K562 (cell line): ENCODE measurements at regions not wholly inside any gene's neighbourhood (a gene's known extent, or its start where the extent isn't known, plus 50 kb on each side); places are given as distances from the start of the nearest gene placed in this dataset.
A peak's percentile ranks its signal among the peaks of the same experiment; 100 is the strongest.

Source experiments
- ATAC-seq: fragments of 200-7000 bp; cut with Tn5 transposase; 3 replicates; pipeline ENCODE4 v1.9.1; 2020; ENCODE audit warnings: moderate library complexity
- BruUV-seq: library from RNA; stranded (reverse); fragments of 400-500 nt; replicated peaks from 2 replicates; lab custom pipeline; 2021; lab: Mats Ljungman, UMichigan
- CTCF ChIA-PET: fragments of 300-600 bp; formaldehyde crosslinking; extraction: SDS; loops from one replicate; lab custom pipeline; 2021; ENCODE audit warnings: low intra/inter-chr PET ratio; lab: Yijun Ruan, JAX
- POLR2A ChIA-PET: fragments of 300-600, 350-650 bp; sonication (Branson Sonifier 250); formaldehyde crosslinking; extraction: SDS; loops from one replicate; lab custom pipeline; 2021; ENCODE audit warnings: antibody characterized with exemption, inconsistent platforms; lab: Yijun Ruan, JAX
- DNase-seq, 4 experiments: peaks; one replicate each; pipeline versions ENCODE4 v3.0.0 to v3.0.0-alpha.2; 2011 to 2018; ENCODE audit warnings: low spot score in 3 of 4, mixed read lengths in 3 of 4; ENCODE audit errors: extremely low read depth in 1 of 4
- FAIRE-seq: peaks from 2 replicates; lab custom pipeline; 2011; peaks lifted over from hg19 to GRCh38; lab: Jason Lieb, UNC
- H2AFZ ChIP-seq: 2 replicates; pipeline ENCODE4 v1.6.0; 2011; ENCODE audit warnings: low read depth, low read length, control low read depth, inconsistent platforms
- H3K27ac ChIP-seq: fragments of 200-600 bp; 3 replicates; pipeline ENCODE4 v1.8.0; 2011; ENCODE audit warnings: low read depth, mild to moderate bottlenecking, control low read depth, inconsistent platforms, low read length, moderate library complexity, mixed read lengths; ENCODE audit errors: extremely low read depth
- H3K27me3 ChIP-seq, 2 experiments: fragments of 300-600 bp in 1 of 2; 2 replicates in 1 of 2; 3 replicates in 1 of 2; pipeline versions ENCODE4 v1.6.0 to v1.8.0; 2011; ENCODE audit warnings: inconsistent platforms in 2 of 2, low read length in 2 of 2, mild to moderate bottlenecking in 1 of 2, mixed read lengths in 1 of 2, moderate library complexity in 1 of 2; ENCODE audit not compliant: control insufficient read depth in 2 of 2, insufficient read depth in 2 of 2
- H3K36me3 ChIP-seq: fragments of 300-600 bp; 3 replicates; pipeline ENCODE4 v1.8.0; 2011; ENCODE audit warnings: mild to moderate bottlenecking, low read length, inconsistent platforms; ENCODE audit not compliant: control insufficient read depth, insufficient read depth
- H3K4me1 ChIP-seq, 2 experiments: fragments of 200-600 bp in 1 of 2; replicated peaks in 1 of 2; 2 replicates in 1 of 2; 3 replicates in 1 of 2; pipeline versions ENCODE4 v1.5.1 to v1.8.0; 2011; ENCODE audit warnings: inconsistent platforms in 2 of 2, low read length in 2 of 2, mild to moderate bottlenecking in 1 of 2, mixed read lengths in 1 of 2, moderate library complexity in 1 of 2; ENCODE audit not compliant: control insufficient read depth in 2 of 2, insufficient read depth in 2 of 2
- H3K4me2 ChIP-seq: 2 replicates; pipeline ENCODE4 v1.6.1; 2011; ENCODE audit warnings: low read length, control low read depth, inconsistent platforms, mixed read lengths; ENCODE audit not compliant: insufficient read depth
- H3K4me3 ChIP-seq: fragments of 200-600 bp; sonication (generic), shearing (Covaris generic); 2 replicates; pipeline ENCODE4 v1.5.1; 2016; ENCODE audit warnings: control low read depth, inconsistent platforms
- H3K79me2 ChIP-seq: fragments of 200-600 bp; 3 replicates; pipeline ENCODE4 v1.8.0; 2011; ENCODE audit warnings: low read length, inconsistent platforms; ENCODE audit not compliant: control insufficient read depth, insufficient read depth
- H3K9ac ChIP-seq, 2 experiments: 2 replicates each; pipeline versions ENCODE4 v1.6.0 to v1.6.1; 2011; ENCODE audit warnings: low read depth in 2 of 2, low read length in 2 of 2, control low read depth in 1 of 2, inconsistent platforms in 1 of 2, mild to moderate bottlenecking in 1 of 2, mixed read lengths in 1 of 2; ENCODE audit not compliant: insufficient read depth in 1 of 2
- H3K9me1 ChIP-seq: one replicate; pipeline ENCODE4 v1.6.0; 2011; ENCODE audit warnings: inconsistent platforms, mild to moderate bottlenecking, low read length, moderate library complexity; ENCODE audit not compliant: control insufficient read depth, insufficient read depth
- H3K9me3 ChIP-seq: replicated peaks from 2 replicates; pipeline ENCODE4 v1.5.1; 2011; ENCODE audit warnings: low read depth, low read length, inconsistent platforms; ENCODE audit not compliant: control insufficient read depth, insufficient read depth
- H4K20me1 ChIP-seq: replicated peaks from 2 replicates; pipeline ENCODE4 v1.6.1; 2011; ENCODE audit warnings: low read length, inconsistent platforms, mixed read lengths; ENCODE audit not compliant: control insufficient read depth, insufficient read depth
- CHCHD3 ChIP-seq: fragments of 250-450 bp; sonication (Bioruptor Pico); IDR thresholded peaks from 2 replicates; pipeline ENCODE4 v2.1.2; 2022; ENCODE audit warnings: mild to moderate bottlenecking
- DNMT1 ChIP-seq: fragments of 450-650 bp; IDR thresholded peaks from 2 replicates; pipeline ENCODE4 v1.6.1; 2016; ENCODE audit warnings: antibody characterized with exemption, mild to moderate bottlenecking
- MCM3 ChIP-seq: fragments of 450-650 bp; IDR thresholded peaks from 2 replicates; pipeline ENCODE4 v1.6.1; 2016
- TCFL5 ChIP-seq: fragments of 250-450 bp; sonication (Bioruptor Pico); conservative IDR thresholded peaks from 2 replicates; pipeline ENCODE4 v1.6.1; 2021; ENCODE audit warnings: mild to moderate bottlenecking, moderate library complexity, matching md5 sums
- XRCC4 ChIP-seq: IDR thresholded peaks from one replicate; pipeline ENCODE4 v1.6.1; 2011; ENCODE audit not compliant: insufficient read depth, insufficient read length; ENCODE audit errors: extremely low read depth
- YBX1 ChIP-seq: fragments of 450-650 bp; IDR thresholded peaks from 2 replicates; pipeline ENCODE4 v1.7.1; 2016; ENCODE audit warnings: mild to moderate bottlenecking
- WGBS: fragments of 100-300 bp; shearing (Covaris generic); methylation state at CpG from one replicate; pipeline ENCODE4 v1.1.6; 2016; ENCODE audit warnings: low coverage, mixed read lengths; ENCODE audit not compliant: insufficient coverage; ENCODE audit errors: missing lambda C conversion rate; 5-methylcytosine and 5-hydroxymethylcytosine counted together
- in situ Hi-C: fragments of 300-500 bp; cut with MboI; formaldehyde crosslinking; loops from 4 replicates; pipeline ENCODE4 v1.15.0; 2018; ENCODE audit warnings: inconsistent platforms, mixed read lengths
- intact Hi-C: fragments of 100-400 bp; cut with micrococcal nuclease; formaldehyde crosslinking; loops from 2 replicates; pipeline ENCODE4 v1.14.2; 2022
- TF ChIP-seq, protein P1 (sequence below): IDR thresholded peaks from 2 replicates; pipeline ENCODE4 v1.6.1; 2012; ENCODE audit warnings: low read depth, low read length, improper control_type of control experiment, borderline replicate concordance
- TF ChIP-seq, protein P2 (sequence below), 3 experiments: fragments of 200-800 bp in 1 of 3; fragments of 250-450 bp in 1 of 3; fragments of 450-650 bp in 1 of 3; sonication (Bioruptor Pico) in 1 of 3; sonication (Bioruptor generic) in 1 of 3; formaldehyde crosslinking in 1 of 3; IDR thresholded peaks; 2 replicates each; pipeline versions ENCODE4 v1.6.1 to v1.8.0; 2016 to 2022; ENCODE audit warnings: mild to moderate bottlenecking in 2 of 3, missing genetic modification characterization in 2 of 3, missing compliant biosample characterization in 1 of 3, moderate library complexity in 1 of 3

DNA sequence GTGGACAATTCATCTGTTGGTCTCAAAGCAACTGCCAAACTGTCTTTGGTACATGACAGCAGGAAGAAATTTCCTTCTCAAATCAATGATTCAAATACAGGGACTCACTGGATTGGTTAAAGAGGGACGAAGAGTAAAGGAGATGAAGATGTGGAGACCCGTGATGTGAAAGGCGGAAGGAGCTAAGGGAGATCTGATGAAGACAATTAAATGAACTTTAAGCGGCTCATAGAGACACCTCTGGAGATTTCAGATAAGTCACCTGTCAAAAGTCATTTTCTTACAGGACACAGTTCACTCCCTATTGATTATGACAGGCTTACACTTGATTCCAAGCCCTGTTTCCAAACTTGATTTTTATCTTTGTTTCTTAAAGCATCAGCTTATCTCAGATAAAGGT lies 466.3 kb downstream of the DOK5 start:
- Histone ChIP-seq H3K9me3 (no peaks in the 10 kb centered on the region), H3K27ac (no peak overlapping the region), H3K4me1 (no peaks in the 10 kb centered on the region), H3K36me3 (no peaks in the 10 kb centered on the region), H3K79me2 (no peaks in the 10 kb centered on the region), H3K4me2 (no peak overlapping the region), H4K20me1 (no peaks in the 10 kb centered on the region), H3K9ac (no peak overlapping the region)
- POLR2A ChIA-PET = no interaction called here
- in situ Hi-C loops = no loop called here
- WGBS = 3% methylated on average over 4 of the region's 4 CpGs
- CTCF ChIA-PET = no interaction called here
- no TSS peak for BruUV-seq
- intact Hi-C loops = no loop called here
- TF ChIP-seq XRCC4 = no peak
- TF ChIP-seq TCFL5 = no peak
- TF ChIP-seq, all 486 proteins: peak for 0
- DNase-seq = no peak
- FAIRE-seq = no peak
- Histone ChIP-seq H3K9me1 (no peaks in the 10 kb centered on the region), H3K27me3 (no peaks in the 10 kb centered on the region), H3K4me3 (no peak overlapping the region), H2AFZ (no peak overlapping the region)
- ATAC-seq = no peak

DNA sequence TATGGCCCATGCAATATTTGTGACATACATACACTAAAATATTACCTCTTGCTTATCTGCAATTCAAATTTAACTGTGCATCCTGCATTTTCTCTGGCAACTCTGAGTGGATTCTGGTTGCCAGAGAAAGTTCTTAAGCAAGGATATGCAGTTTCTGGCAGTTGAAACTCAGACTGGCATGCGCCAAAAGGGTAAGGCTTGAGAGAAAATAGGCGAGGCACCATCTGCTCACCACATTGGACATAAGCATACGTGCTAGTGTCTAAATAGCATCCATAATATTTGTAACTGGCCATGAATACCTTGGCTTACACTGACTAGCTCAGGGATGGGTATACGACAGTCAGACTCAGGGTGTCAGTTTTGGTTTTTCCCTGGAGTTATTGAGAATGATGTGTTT lies 465.1 kb downstream of the DOK5 start:
- Histone ChIP-seq H3K36me3 (no peaks in the 10 kb centered on the region), H2AFZ (no peak overlapping the region), H3K79me2 (no peaks in the 10 kb centered on the region), H3K9me3 (no peaks in the 10 kb centered on the region; the same call in 1 of the 2 replicates), H3K9me1 (no peaks in the 10 kb centered on the region), H3K9ac (no peak overlapping the region), H3K4me3 (no peak overlapping the region), H3K4me1 (no peaks in the 10 kb centered on the region), H4K20me1 (no peaks in the 10 kb centered on the region), H3K27ac (no peak overlapping the region), H3K27me3 (no peaks in the 10 kb centered on the region), H3K4me2 (no peak overlapping the region)
- WGBS = 2% methylated on average over 4 of the region's 4 CpGs
- ChIA-PET CTCF (interaction anchor here (0.6 kb wide), 1 partner anchor 1223 kb away, joined by 3 read pairs; no protein-coding TSS in a partner anchor), POLR2A (no interaction called here)
- TF ChIP-seq CHCHD3 (CRISPR knock-in tag) (no peak), YBX1 (no peak), MCM3 (no peak), DNMT1 (no peak)
- TF ChIP-seq, protein P1, sequence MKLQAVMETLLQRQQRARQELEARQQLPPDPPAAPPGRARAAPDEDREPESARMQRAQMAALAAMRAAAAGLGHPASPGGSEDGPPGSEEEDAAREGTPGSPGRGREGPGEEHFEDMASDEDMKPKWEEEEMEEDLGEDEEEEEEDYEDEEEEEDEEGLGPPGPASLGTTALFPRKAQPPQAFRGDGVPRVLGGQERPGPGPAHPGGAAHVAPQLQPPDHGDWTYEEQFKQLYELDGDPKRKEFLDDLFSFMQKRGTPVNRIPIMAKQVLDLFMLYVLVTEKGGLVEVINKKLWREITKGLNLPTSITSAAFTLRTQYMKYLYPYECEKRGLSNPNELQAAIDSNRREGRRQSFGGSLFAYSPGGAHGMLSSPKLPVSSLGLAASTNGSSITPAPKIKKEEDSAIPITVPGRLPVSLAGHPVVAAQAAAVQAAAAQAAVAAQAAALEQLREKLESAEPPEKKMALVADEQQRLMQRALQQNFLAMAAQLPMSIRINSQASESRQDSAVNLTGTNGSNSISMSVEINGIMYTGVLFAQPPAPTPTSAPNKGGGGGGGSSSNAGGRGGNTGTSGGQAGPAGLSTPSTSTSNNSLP = no peak
- TF ChIP-seq, protein P2, sequence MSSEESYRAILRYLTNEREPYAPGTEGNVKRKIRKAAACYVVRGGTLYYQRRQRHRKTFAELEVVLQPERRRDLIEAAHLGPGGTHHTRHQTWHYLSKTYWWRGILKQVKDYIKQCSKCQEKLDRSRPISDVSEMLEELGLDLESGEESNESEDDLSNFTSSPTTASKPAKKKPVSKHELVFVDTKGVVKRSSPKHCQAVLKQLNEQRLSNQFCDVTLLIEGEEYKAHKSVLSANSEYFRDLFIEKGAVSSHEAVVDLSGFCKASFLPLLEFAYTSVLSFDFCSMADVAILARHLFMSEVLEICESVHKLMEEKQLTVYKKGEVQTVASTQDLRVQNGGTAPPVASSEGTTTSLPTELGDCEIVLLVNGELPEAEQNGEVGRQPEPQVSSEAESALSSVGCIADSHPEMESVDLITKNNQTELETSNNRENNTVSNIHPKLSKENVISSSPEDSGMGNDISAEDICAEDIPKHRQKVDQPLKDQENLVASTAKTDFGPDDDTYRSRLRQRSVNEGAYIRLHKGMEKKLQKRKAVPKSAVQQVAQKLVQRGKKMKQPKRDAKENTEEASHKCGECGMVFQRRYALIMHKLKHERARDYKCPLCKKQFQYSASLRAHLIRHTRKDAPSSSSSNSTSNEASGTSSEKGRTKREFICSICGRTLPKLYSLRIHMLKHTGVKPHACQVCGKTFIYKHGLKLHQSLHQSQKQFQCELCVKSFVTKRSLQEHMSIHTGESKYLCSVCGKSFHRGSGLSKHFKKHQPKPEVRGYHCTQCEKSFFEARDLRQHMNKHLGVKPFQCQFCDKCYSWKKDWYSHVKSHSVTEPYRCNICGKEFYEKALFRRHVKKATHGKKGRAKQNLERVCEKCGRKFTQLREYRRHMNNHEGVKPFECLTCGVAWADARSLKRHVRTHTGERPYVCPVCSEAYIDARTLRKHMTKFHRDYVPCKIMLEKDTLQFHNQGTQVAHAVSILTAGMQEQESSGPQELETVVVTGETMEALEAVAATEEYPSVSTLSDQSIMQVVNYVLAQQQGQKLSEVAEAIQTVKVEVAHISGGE (CRISPR knock-in tag; IDR thresholded peaks at IDR 0.05) = peak in 1 of 3 experiments; percentile 91; a peak in 2 of 6 replicates
- ATAC-seq (no peak), DNase-seq (no peak), FAIRE-seq (no peak)
- in situ Hi-C loops = no loop called here
- BruUV-seq = no TSS peak
- intact Hi-C loops = no loop called here
